Endothelial cell (in vitro differentiated cells): ENCODE measurements at regions not wholly inside any gene's neighbourhood (a gene's known extent, or its start where the extent isn't known, plus 50 kb on each side); places are given as distances from the start of the nearest gene placed in this dataset.

ENCODE experiments used
- DNase-seq: peaks from one replicate; pipeline ENCODE4 v3.0.0; 2021; ENCODE audit warnings: low spot score
- H3K27ac Mint-ChIP-seq: one replicate; pipeline ENCODE4 v1.8.0; 2021; ENCODE audit warnings: mixed read lengths, inconsistent platforms; ENCODE audit not compliant: unreplicated experiment
- H3K27me3 Mint-ChIP-seq: one replicate; pipeline ENCODE4 v1.8.0; 2021; ENCODE audit warnings: mild to moderate bottlenecking, moderate library complexity, mixed read lengths, inconsistent platforms; ENCODE audit not compliant: unreplicated experiment
- H3K36me3 Mint-ChIP-seq: one replicate; pipeline ENCODE4 v1.8.0; 2021; ENCODE audit warnings: mild to moderate bottlenecking, low read depth, mixed read lengths, inconsistent platforms; ENCODE audit not compliant: unreplicated experiment
- H3K4me1 Mint-ChIP-seq: one replicate; pipeline ENCODE4 v1.8.0; 2021; ENCODE audit warnings: mild to moderate bottlenecking, mixed read lengths, inconsistent platforms; ENCODE audit not compliant: unreplicated experiment
- H3K4me3 Mint-ChIP-seq: one replicate; pipeline ENCODE4 v1.8.0; 2021; ENCODE audit warnings: mild to moderate bottlenecking, mixed read lengths, inconsistent platforms; ENCODE audit not compliant: unreplicated experiment
- H3K9me3 Mint-ChIP-seq: one replicate; pipeline ENCODE4 v1.8.0; 2021; ENCODE audit warnings: mixed read lengths, inconsistent platforms; ENCODE audit not compliant: unreplicated experiment
- CTCF ChIP-seq: fragments of 200-600 bp; sonication (generic); IDR thresholded peaks from one replicate; pipeline ENCODE4 v1.5.0; 2021; ENCODE audit warnings: antibody characterized with exemption; ENCODE audit not compliant: unreplicated experiment

GRCh38 chr10:121084675-121085070 lies 233.5 kb downstream of the WDR11 start:
- no peaks in the 10 kb centered on the region for H3K4me1 Mint-ChIP-seq

GRCh38 chr10:121085367-121085766 lies 234.2 kb downstream of the WDR11 start:
- Mint-ChIP-seq H3K27ac (no peak overlapping the region), H3K36me3 (no peaks in the 10 kb centered on the region), H3K9me3 (no peaks in the 10 kb centered on the region), H3K4me3 (no peak overlapping the region), H3K27me3 (peaks cover 1% of the 10 kb centered on the region), H3K4me1 (no peaks in the 10 kb centered on the region)
- TF ChIP-seq CTCF: no peak
- DNase-seq: no peak

More at GRCh38 chr10:121084675-121085070, 233.5 kb downstream of the WDR11 start:
- no peak for DNase-seq
- H3K27me3 Mint-ChIP-seq: peaks cover 3% of the 10 kb centered on the region
- no peak overlapping the region for H3K27ac Mint-ChIP-seq
- TF ChIP-seq CTCF: no peak
- H3K36me3 Mint-ChIP-seq: no peaks in the 10 kb centered on the region
- H3K4me3 Mint-ChIP-seq: no peak overlapping the region
- H3K9me3 Mint-ChIP-seq: no peaks in the 10 kb centered on the region

GRCh38 chr10:121087129-121087528 lies 236.0 kb downstream of the WDR11 start:
- no peak for TF ChIP-seq CTCF
- H3K4me3 Mint-ChIP-seq: no peak overlapping the region
- H3K27ac Mint-ChIP-seq: no peak overlapping the region
- no peaks in the 10 kb centered on the region for H3K4me1 Mint-ChIP-seq
- H3K36me3 Mint-ChIP-seq: no peaks in the 10 kb centered on the region
- peaks cover 1% of the 10 kb centered on the region for H3K27me3 Mint-ChIP-seq
- DNase-seq: no peak
- H3K9me3 Mint-ChIP-seq: no peaks in the 10 kb centered on the region

GRCh38 chr10:121087688-121088087 lies 236.5 kb downstream of the WDR11 start:
- no peak for TF ChIP-seq CTCF
- Mint-ChIP-seq H3K4me3 (no peak overlapping the region), H3K4me1 (no peaks in the 10 kb centered on the region), H3K27me3 (peaks cover 1% of the 10 kb centered on the region), H3K9me3 (no peaks in the 10 kb centered on the region), H3K36me3 (no peaks in the 10 kb centered on the region), H3K27ac (no peak overlapping the region)
- no peak for DNase-seq

- Mint-ChIP-seq H3K36me3 (no peaks in the 10 kb centered on the region), H3K4me3 (no peak overlapping the region), H3K27ac (no peak overlapping the region), H3K9me3 (no peaks in the 10 kb centered on the region), H3K27me3 (peaks cover 1% of the 10 kb centered on the region), H3K4me1 (no peaks in the 10 kb centered on the region)
- peak; percentile 49 for DNase-seq
- peak; percentile 17 for TF ChIP-seq CTCF
Measured at GRCh38 chr10:121088524-121088923, 237.4 kb downstream of the WDR11 start.
